ENCODE measurements at regions not wholly inside any gene's neighbourhood (a gene's known extent, or its start where the extent isn't known, plus 50 kb on each side); places are given as distances from the start of the nearest gene placed in this dataset.

DNA sequence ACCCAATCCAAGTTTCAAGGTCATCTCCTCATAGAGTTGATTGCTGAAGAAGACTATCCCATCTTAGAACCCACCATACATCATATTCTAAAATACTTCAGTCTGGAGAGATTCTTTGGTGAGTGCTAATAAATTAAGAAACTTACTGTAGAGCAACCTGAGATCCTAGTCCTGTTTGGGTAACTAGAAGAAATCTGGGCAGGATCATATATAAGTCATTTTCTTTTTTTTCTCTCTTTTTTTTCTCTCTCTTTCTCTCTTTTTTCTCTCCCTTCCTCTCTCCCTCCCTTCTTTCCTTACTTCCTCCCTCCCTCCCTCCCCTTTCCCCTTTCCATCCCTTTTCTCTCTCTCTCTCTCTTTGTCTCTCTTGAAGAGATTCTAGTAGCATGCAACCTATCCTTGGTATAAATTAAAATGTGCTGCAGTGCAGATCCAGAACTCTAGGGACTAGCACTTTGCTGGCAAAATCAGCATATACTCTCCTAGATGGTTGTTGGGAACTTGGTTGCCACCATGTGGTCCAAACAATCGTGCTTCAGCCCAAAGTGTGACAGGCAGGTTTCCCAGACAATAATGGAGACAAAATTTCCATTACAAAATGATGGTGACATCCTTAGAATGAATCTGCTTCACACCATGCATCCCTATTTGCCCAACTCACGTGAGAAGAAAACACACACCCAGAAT, 399.4 kb upstream of the CELF4 start:
- Histone ChIP-seq H3K4me3 (no peak overlapping the region), H3K36me3 (no peaks in the 10 kb centered on the region), H3K9me3 (peaks cover 4% of the 10 kb centered on the region in 2 donors), H3K27ac (no peak overlapping the region), H3K4me1 (no peaks in the 10 kb centered on the region), H3K27me3 (no peaks in the 10 kb centered on the region)
- intact Hi-C loops (cut with DNase I; ENCODE audit: low total_unique reads) = no loop called here
- TF ChIP-seq POLR2A (IDR thresholded peaks at IDR 0.05) (no peak), POLR2AphosphoS5 (IDR thresholded peaks at IDR 0.05) (no peak)
- TF ChIP-seq, protein P1, sequence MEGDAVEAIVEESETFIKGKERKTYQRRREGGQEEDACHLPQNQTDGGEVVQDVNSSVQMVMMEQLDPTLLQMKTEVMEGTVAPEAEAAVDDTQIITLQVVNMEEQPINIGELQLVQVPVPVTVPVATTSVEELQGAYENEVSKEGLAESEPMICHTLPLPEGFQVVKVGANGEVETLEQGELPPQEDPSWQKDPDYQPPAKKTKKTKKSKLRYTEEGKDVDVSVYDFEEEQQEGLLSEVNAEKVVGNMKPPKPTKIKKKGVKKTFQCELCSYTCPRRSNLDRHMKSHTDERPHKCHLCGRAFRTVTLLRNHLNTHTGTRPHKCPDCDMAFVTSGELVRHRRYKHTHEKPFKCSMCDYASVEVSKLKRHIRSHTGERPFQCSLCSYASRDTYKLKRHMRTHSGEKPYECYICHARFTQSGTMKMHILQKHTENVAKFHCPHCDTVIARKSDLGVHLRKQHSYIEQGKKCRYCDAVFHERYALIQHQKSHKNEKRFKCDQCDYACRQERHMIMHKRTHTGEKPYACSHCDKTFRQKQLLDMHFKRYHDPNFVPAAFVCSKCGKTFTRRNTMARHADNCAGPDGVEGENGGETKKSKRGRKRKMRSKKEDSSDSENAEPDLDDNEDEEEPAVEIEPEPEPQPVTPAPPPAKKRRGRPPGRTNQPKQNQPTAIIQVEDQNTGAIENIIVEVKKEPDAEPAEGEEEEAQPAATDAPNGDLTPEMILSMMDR (IDR thresholded peaks at IDR 0.05) = no peak
- DNase-seq (ENCODE audit: low spot score in 2 of 2) = no peak

DNA sequence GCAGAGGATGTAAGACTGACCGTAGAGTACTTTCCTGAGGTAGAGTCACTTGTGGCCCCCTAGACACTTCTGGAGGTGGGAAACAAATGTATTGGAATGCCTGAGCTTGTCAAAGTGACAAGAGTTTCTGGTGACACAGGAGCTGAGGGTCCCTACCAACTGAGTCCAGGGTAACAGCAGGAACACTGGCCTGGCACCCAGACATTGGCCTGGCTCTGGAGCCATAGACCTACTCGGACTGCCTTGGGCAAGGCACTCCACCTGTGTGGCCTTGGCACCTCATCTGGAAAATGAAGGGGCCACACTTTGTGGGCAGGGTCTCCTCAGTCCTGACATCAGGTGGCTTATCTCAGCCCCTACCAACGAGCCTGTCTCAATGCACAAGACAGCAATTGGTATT, 398.2 kb upstream of the CELF4 start:
- Histone ChIP-seq H3K36me3 (no peaks in the 10 kb centered on the region), H3K9me3 (peaks cover 4% of the 10 kb centered on the region in 2 donors), H3K27ac (no peak overlapping the region), H3K4me3 (no peak overlapping the region), H3K4me1 (no peaks in the 10 kb centered on the region), H3K27me3 (no peaks in the 10 kb centered on the region)
- TF ChIP-seq, protein P1 (IDR thresholded peaks at IDR 0.05) = no peak
- no peak for TF ChIP-seq POLR2AphosphoS5 (IDR thresholded peaks at IDR 0.05)
- no peak for TF ChIP-seq POLR2A (IDR thresholded peaks at IDR 0.05)
- intact Hi-C loops (cut with DNase I; ENCODE audit: low total_unique reads) = no loop called here
- DNase-seq (ENCODE audit: low spot score in 2 of 2) = no peak

DNA sequence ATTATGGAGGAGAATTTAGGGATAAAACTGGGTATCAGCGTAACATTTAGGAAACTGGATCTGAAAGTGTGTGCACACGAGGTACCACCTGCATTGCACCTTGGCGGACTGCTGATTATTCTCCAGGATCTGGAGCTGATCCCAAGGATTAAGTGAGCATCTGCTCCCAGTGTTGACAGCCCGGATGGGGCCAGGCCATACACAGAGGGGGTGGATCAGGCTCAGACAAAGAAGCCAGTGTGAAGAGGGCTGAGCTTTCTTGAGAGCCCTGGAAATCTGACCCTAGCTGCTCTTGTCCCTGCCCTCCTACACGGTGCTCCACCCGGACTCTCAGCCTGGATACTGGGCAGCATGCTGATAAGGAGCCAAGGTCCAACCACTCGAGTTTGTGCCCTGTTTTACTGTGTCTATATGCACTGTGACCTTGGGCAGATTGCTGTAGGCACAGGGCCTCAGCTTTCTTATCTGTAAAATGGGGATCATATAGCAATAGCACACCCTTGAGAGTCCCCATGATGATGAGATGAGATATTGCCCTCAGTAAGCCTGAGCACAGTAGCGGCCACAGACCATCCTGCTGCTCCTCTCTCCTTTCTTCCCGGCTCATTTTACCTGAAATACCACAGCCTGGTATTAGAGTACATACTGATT, 396.8 kb upstream of the CELF4 start:
- Histone ChIP-seq H3K36me3 (no peaks in the 10 kb centered on the region), H3K27ac (no peak overlapping the region), H3K4me3 (no peak overlapping the region), H3K4me1 (no peaks in the 10 kb centered on the region), H3K9me3 (peaks cover 4% of the 10 kb centered on the region in 2 donors), H3K27me3 (no peaks in the 10 kb centered on the region)
- TF ChIP-seq, protein P1 (IDR thresholded peaks at IDR 0.05) = no peak
- TF ChIP-seq POLR2A (IDR thresholded peaks at IDR 0.05) = no peak
- intact Hi-C loops (cut with DNase I; ENCODE audit: low total_unique reads) = no loop called here
- no peak for DNase-seq (ENCODE audit: low spot score in 2 of 2)

DNA sequence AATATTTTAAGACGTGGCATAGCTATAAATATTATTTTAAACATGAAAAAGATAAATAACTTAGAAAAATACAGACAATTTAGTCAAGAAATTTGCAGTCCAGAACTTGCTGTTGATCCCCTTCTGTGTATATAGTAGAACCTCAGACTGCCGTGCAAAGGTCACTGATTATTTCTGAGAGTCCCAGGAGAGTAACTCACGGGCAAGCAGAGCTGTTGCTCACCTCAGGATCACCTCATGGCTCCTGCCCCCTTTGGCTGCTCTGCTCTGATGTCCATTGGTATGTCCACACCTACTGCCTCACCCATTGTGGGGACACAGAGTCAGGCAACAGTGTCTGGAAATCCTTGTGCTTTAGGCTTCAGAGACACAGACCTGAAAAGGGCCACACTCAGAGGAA, 392.9 kb upstream of the CELF4 start:
- Histone ChIP-seq H3K27me3 (no peaks in the 10 kb centered on the region), H3K27ac (no peak overlapping the region), H3K9me3 (peaks cover 4 to 8% of the 10 kb centered on the region in 2 donors), H3K4me3 (no peak overlapping the region), H3K36me3 (no peaks in the 10 kb centered on the region), H3K4me1 (no peaks in the 10 kb centered on the region)
- intact Hi-C loops (cut with DNase I; ENCODE audit: low total_unique reads) = no loop called here
- TF ChIP-seq POLR2A (IDR thresholded peaks at IDR 0.05) (no peak), POLR2AphosphoS5 (IDR thresholded peaks at IDR 0.05) (no peak)
- TF ChIP-seq, protein P1 (IDR thresholded peaks at IDR 0.05) = no peak
- no peak for DNase-seq (ENCODE audit: low spot score in 2 of 2)

DNA sequence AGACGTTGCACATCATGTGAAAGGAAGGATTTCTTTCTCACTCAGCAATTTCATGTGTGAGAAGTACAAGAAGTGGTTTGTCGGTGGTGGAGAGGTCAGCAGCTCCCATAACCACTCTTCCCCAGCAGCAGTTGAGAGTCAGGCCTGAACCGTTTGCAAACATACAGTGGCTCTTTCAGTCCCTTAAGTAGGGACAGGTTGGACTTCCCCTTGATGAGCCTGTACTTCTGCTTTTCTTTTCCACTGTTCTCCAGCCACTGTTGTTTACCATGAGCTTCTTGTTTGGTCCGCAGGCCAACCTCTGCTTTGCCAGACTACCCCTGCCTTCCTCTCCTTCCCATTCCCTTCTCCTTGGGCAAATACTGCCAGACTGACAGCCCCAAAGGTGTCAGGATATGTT, 391.3 kb upstream of the CELF4 start:
- DNase-seq (ENCODE audit: low spot score in 2 of 2) = no peak
- TF ChIP-seq POLR2A (IDR thresholded peaks at IDR 0.05) (no peak), POLR2AphosphoS5 (IDR thresholded peaks at IDR 0.05) (no peak)
- TF ChIP-seq, protein P1 (IDR thresholded peaks at IDR 0.05) = no peak
- H3K27ac ChIP-seq = no peak overlapping the region
- H3K27me3 ChIP-seq = no peaks in the 10 kb centered on the region
- H3K36me3 ChIP-seq = no peaks in the 10 kb centered on the region
- H3K4me3 ChIP-seq = no peak overlapping the region
- no peaks in the 10 kb centered on the region for H3K4me1 ChIP-seq
- intact Hi-C loops (cut with DNase I; ENCODE audit: low total_unique reads) = no loop called here
- peaks cover 4 to 18% of the 10 kb centered on the region in 2 donors for H3K9me3 ChIP-seq
